HCT116 (cell line): ENCODE measurements at regions not wholly inside any gene's neighbourhood (a gene's known extent, or its start where the extent isn't known, plus 50 kb on each side); places are given as distances from the start of the nearest gene placed in this dataset.
"Not testable (repeated sequence)": the region's sequence is repeated elsewhere in the genome, so short reads cannot be mapped to it uniquely, and the experiment has no call there.

Experiments used
- ATAC-seq: fragments of 200-7000 bp; cut with Tn5 transposase; 2 replicates; pipeline ENCODE4 v1.9.1; 2020; ENCODE audit warnings: mild to moderate bottlenecking, moderate library complexity
- BruUV-seq: library from RNA; stranded (reverse); fragments of 400-500 nt; replicated peaks from 2 replicates; lab custom pipeline; 2021; lab: Mats Ljungman, UMichigan
- CTCF ChIA-PET: fragments of 300-600 bp; sonication (Branson Sonifier 250); formaldehyde crosslinking; loops from one replicate; lab custom pipeline; 2021; ENCODE audit warnings: antibody characterized with exemption; lab: Charles Lee
- POLR2A ChIA-PET: fragments of 300-600, 350-600 bp; sonication (Branson Sonifier 250); formaldehyde crosslinking; loops from one replicate; lab custom pipeline; 2021; ENCODE audit warnings: antibody characterized with exemption; lab: Charles Lee
- RAD21 ChIA-PET, 2 experiments: fragments of 300-600 bp; sonication (Branson Sonifier 250); formaldehyde crosslinking; loops; one replicate each; lab custom pipeline; 2023; ENCODE audit warnings: low total read pairs in 2 of 2; ENCODE audit not compliant: uncharacterized antibody in 2 of 2, unreplicated experiment in 2 of 2, low non-redundant PET in 1 of 2; lab: Charles Lee
- DNase-seq: peaks from one replicate; pipeline ENCODE4 v3.0.0-alpha.2; 2010; ENCODE audit warnings: low read depth, low spot score
- H2AFZ ChIP-seq: fragments of 200-600 bp; shearing (Covaris generic), sonication (generic); 2 replicates; pipeline ENCODE4 v1.6.1; 2017; ENCODE audit warnings: low read depth, mixed run types, mixed read lengths, antibody characterized with exemption, low read length; ENCODE audit not compliant: poor library complexity, severe bottlenecking
- H3K27ac ChIP-seq: 2 replicates; pipeline ENCODE4 v1.5.1; 2012; ENCODE audit warnings: low read depth, low read length
- H3K27me3 ChIP-seq: fragments of 200-600 bp; sonication (generic); 2 replicates; pipeline ENCODE4 v1.6.1; 2016; ENCODE audit warnings: mixed run types, low read length, mixed read lengths; ENCODE audit not compliant: insufficient read depth
- H3K36me3 ChIP-seq, 2 experiments: fragments of 200-500 bp in 1 of 2; fragments of 200-600 bp in 1 of 2; sonication (Bioruptor generic) in 1 of 2; sonication (generic) in 1 of 2; 2 replicates each; pipeline versions ENCODE4 v1.5.1 to v1.6.1; 2014 to 2016; ENCODE audit warnings: low read length in 2 of 2, inconsistent platforms in 1 of 2, mixed read lengths in 1 of 2, mixed run types in 1 of 2; ENCODE audit not compliant: insufficient read depth in 2 of 2, control insufficient read depth in 1 of 2
- H3K4me1 ChIP-seq, 2 experiments: fragments of 200-600 bp in 1 of 2; sonication (generic) in 1 of 2; 2 replicates each; pipeline versions ENCODE4 v1.5.1 to v1.6.1; 2012 to 2017; ENCODE audit warnings: low read length in 2 of 2, inconsistent platforms in 1 of 2, mild to moderate bottlenecking in 1 of 2, mixed read lengths in 1 of 2, mixed run types in 1 of 2, moderate library complexity in 1 of 2; ENCODE audit not compliant: insufficient read depth in 2 of 2, control insufficient read depth in 1 of 2
- H3K4me2 ChIP-seq: fragments of 200-600 bp; sonication (generic); 2 replicates; pipeline ENCODE4 v1.6.1; 2017; ENCODE audit warnings: mixed run types, low read length, mixed read lengths
- H3K4me3 ChIP-seq, 2 experiments: fragments of 200-600 bp in 1 of 2; sonication (generic) in 1 of 2; replicated peaks in 1 of 2; 2 replicates each; pipeline ENCODE4 v1.5.1; 2011 to 2016; ENCODE audit warnings: low read length in 2 of 2, control low read depth in 1 of 2, low read depth in 1 of 2, mild to moderate bottlenecking in 1 of 2, mixed read lengths in 1 of 2, mixed run types in 1 of 2
- H3K79me2 ChIP-seq: fragments of 200-600 bp; sonication (generic); 2 replicates; pipeline ENCODE4 v1.6.1; 2017; ENCODE audit warnings: mild to moderate bottlenecking, mixed run types, low read length, moderate library complexity, mixed read lengths; ENCODE audit not compliant: insufficient read depth
- H3K9ac ChIP-seq: fragments of 200-600 bp; sonication (generic); 2 replicates; pipeline ENCODE4 v1.6.1; 2016; ENCODE audit warnings: low read length, mixed read lengths
- H3K9me2 ChIP-seq: fragments of 200-600 bp; sonication (generic), shearing (Covaris generic); 2 replicates; pipeline ENCODE4 v1.6.1; 2017; ENCODE audit warnings: mixed run types, mild to moderate bottlenecking, moderate library complexity; ENCODE audit not compliant: insufficient read depth
- H3K9me3 ChIP-seq, 2 experiments: fragments of 200-500 bp in 1 of 2; fragments of 200-600 bp in 1 of 2; sonication (Bioruptor generic) in 1 of 2; sonication (generic) in 1 of 2; 2 replicates each; pipeline ENCODE4 v1.6.1; 2014 to 2017; ENCODE audit warnings: low read length in 2 of 2, mixed read lengths in 2 of 2, inconsistent platforms in 1 of 2, low read depth in 1 of 2, mild to moderate bottlenecking in 1 of 2, mixed run types in 1 of 2, moderate library complexity in 1 of 2; ENCODE audit not compliant: control insufficient read depth in 1 of 2, insufficient read depth in 1 of 2
- H4K20me1 ChIP-seq: fragments of 200-600 bp; sonication (generic), shearing (Covaris generic); 2 replicates; pipeline ENCODE4 v1.6.1; 2017; ENCODE audit warnings: mixed run types, mild to moderate bottlenecking, moderate library complexity; ENCODE audit not compliant: insufficient read depth
- CBX3 ChIP-seq: IDR thresholded peaks from 2 replicates; pipeline ENCODE4 v1.6.1; 2012; ENCODE audit warnings: low read depth
- ELF1 ChIP-seq: IDR thresholded peaks from 2 replicates; pipeline ENCODE4 v1.6.1; 2012; ENCODE audit warnings: low read depth, borderline replicate concordance
- EZH2phosphoT487 ChIP-seq: fragments of 200-600 bp; IDR thresholded peaks from 2 replicates; pipeline ENCODE4 v1.6.1; 2018; ENCODE audit warnings: antibody characterized with exemption, borderline replicate concordance
- RAD21 ChIP-seq: IDR thresholded peaks from 2 replicates; pipeline ENCODE4 v1.6.1; 2012; ENCODE audit warnings: low read depth, mild to moderate bottlenecking
- SIN3A ChIP-seq: IDR thresholded peaks from 2 replicates; pipeline ENCODE4 v1.6.1; 2012; ENCODE audit warnings: low read depth
- TCF7L2 ChIP-seq: IDR thresholded peaks from 2 replicates; pipeline ENCODE4 v1.7.0; 2011; ENCODE audit warnings: borderline replicate concordance, inconsistent platforms; ENCODE audit not compliant: insufficient read depth, insufficient read length; ENCODE audit errors: extremely low read depth
- ZNF274 ChIP-seq: fragments of 200-500 bp; sonication (Bioruptor generic); IDR thresholded peaks from 2 replicates; pipeline ENCODE4 v1.6.1; 2014; ENCODE audit warnings: mild to moderate bottlenecking, low read depth, low read length, inconsistent platforms
- intact Hi-C: fragments of 100-400 bp; cut with micrococcal nuclease; formaldehyde crosslinking; loops from 2 replicates; pipeline ENCODE4 v1.10.0; 2022
- TF ChIP-seq, protein P1 (sequence below), 3 experiments: fragments of 200-600 bp in 1 of 3; sonication (generic) in 1 of 3; IDR thresholded peaks in 2 of 3; conservative IDR thresholded peaks in 1 of 3; 2 replicates each; pipeline ENCODE4 v1.5.1; 2012 to 2017; ENCODE audit warnings: low read depth in 2 of 3, low read length in 2 of 3, antibody characterized with exemption in 1 of 3, borderline replicate concordance in 1 of 3, control low read depth in 1 of 3, mild to moderate bottlenecking in 1 of 3, mixed read lengths in 1 of 3, mixed run types in 1 of 3, moderate library complexity in 1 of 3; ENCODE audit not compliant: insufficient read depth in 1 of 3
- TF ChIP-seq, protein P2 (sequence below): IDR thresholded peaks from 2 replicates; pipeline ENCODE4 v1.6.1; 2011; ENCODE audit warnings: mild to moderate bottlenecking, low read length, moderate library complexity; ENCODE audit not compliant: insufficient replicate concordance; ENCODE audit errors: extremely low read depth

DNA sequence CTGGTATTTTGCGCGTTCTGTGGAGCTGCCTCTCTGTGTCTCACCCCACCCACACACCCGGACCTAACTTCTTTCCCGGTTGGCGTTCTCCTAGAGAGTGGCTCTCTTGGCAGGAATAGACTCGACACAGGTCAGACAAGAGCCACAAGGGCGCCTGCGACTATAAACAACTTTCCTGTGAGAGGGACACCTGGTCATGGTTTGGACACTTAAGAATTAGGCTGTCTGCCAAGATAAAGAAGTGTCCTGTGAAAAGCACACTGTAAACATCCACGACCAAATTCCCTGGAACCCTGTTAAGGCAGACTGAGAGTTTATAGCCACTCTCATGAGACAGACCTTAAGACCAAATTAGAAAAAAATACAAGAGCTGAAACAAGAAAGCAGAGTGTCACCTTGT lies 192.9 kb upstream of the ATP6AP2 start:
- H3K4me3 ChIP-seq, H3K36me3 ChIP-seq, intact Hi-C loops, H2AFZ ChIP-seq, H3K9ac ChIP-seq, RAD21 ChIA-PET, H3K9me2 ChIP-seq, CTCF ChIA-PET, H3K9me3 ChIP-seq, H4K20me1 ChIP-seq, H3K27ac ChIP-seq, POLR2A ChIA-PET, BruUV-seq, H3K27me3 ChIP-seq, H3K4me1 ChIP-seq, DNase-seq, H3K4me2 ChIP-seq, H3K79me2 ChIP-seq, ATAC-seq: not testable (repeated sequence)

DNA sequence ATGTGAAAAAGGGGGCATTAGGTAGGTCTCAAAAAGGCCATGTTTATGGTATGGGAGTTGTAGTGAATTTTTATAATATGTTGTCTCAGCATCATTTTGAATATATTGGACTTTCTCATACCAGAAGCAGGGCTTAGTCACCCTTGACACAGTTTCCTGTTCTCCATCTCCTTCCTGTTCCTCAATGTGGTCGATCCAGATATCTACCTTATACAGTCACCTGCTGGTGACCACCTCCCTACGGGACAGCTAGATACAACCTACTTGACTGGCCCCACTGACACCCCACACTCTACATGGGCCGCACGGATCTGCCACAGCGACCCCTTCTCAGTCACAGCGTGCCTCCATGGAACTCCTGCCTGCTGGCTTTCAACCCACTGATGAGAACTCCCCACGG lies 193.5 kb upstream of the ATP6AP2 start:
- H3K4me3 ChIP-seq, POLR2A ChIA-PET, H3K27ac ChIP-seq, ATAC-seq, H3K27me3 ChIP-seq, DNase-seq, H4K20me1 ChIP-seq, BruUV-seq, CTCF ChIA-PET, H3K4me1 ChIP-seq, H3K9ac ChIP-seq, H2AFZ ChIP-seq, RAD21 ChIA-PET, H3K4me2 ChIP-seq, intact Hi-C loops, H3K9me2 ChIP-seq, H3K36me3 ChIP-seq, H3K9me3 ChIP-seq, H3K79me2 ChIP-seq: not testable (repeated sequence)

DNA sequence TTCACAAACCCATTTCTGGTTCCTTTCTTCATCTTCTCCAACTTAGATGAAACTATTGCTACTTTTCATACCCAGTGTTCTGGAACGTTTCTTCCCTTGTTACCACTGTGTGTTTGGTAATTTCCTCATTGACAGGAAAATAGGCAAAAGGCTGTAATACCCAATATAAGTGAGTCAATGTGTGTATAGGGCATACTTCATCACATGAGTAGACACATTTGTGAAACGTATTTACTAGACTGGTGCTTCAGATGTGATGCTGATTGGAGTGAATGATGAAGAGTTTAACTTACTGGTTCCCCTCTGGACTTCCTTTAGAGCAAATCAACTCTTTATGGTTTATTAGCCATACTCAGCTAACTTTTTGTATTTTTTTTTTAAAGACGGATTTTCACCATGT lies 195.1 kb upstream of the ATP6AP2 start:
- no peak for ATAC-seq
- ChIA-PET POLR2A (no interaction called here), RAD21 (no interaction called here), CTCF (no interaction called here)
- TF ChIP-seq ELF1 (no peak), SIN3A (no peak), CBX3 (no peak), ZNF274 (no peak), RAD21 (no peak), TCF7L2 (no peak), EZH2phosphoT487 (no peak)
- TF ChIP-seq, protein P1, sequence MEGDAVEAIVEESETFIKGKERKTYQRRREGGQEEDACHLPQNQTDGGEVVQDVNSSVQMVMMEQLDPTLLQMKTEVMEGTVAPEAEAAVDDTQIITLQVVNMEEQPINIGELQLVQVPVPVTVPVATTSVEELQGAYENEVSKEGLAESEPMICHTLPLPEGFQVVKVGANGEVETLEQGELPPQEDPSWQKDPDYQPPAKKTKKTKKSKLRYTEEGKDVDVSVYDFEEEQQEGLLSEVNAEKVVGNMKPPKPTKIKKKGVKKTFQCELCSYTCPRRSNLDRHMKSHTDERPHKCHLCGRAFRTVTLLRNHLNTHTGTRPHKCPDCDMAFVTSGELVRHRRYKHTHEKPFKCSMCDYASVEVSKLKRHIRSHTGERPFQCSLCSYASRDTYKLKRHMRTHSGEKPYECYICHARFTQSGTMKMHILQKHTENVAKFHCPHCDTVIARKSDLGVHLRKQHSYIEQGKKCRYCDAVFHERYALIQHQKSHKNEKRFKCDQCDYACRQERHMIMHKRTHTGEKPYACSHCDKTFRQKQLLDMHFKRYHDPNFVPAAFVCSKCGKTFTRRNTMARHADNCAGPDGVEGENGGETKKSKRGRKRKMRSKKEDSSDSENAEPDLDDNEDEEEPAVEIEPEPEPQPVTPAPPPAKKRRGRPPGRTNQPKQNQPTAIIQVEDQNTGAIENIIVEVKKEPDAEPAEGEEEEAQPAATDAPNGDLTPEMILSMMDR (IDR thresholded peaks at IDR 0.05 in 2 of 3, conservative IDR thresholded peaks at IDR 0.05 in 1 of 3; ENCODE audit: borderline replicate concordance in 1 of 3, insufficient read depth in 1 of 3, low read depth in 2 of 3, low read length in 2 of 3), result no peak
- TF ChIP-seq, protein P2, sequence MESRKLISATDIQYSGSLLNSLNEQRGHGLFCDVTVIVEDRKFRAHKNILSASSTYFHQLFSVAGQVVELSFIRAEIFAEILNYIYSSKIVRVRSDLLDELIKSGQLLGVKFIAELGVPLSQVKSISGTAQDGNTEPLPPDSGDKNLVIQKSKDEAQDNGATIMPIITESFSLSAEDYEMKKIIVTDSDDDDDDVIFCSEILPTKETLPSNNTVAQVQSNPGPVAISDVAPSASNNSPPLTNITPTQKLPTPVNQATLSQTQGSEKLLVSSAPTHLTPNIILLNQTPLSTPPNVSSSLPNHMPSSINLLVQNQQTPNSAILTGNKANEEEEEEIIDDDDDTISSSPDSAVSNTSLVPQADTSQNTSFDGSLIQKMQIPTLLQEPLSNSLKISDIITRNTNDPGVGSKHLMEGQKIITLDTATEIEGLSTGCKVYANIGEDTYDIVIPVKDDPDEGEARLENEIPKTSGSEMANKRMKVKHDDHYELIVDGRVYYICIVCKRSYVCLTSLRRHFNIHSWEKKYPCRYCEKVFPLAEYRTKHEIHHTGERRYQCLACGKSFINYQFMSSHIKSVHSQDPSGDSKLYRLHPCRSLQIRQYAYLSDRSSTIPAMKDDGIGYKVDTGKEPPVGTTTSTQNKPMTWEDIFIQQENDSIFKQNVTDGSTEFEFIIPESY, result no peak
- Histone ChIP-seq H3K9me3 (no peaks in the 10 kb centered on the region), H3K4me2 (no peak overlapping the region), H3K4me1 (no peaks in the 10 kb centered on the region), H3K9ac (no peak overlapping the region), H3K27me3 (no peaks in the 10 kb centered on the region), H3K79me2 (no peaks in the 10 kb centered on the region), H2AFZ (no peak overlapping the region), H3K27ac (no peak overlapping the region), H3K36me3 (no peaks in the 10 kb centered on the region), H3K9me2 (no peaks in the 10 kb centered on the region), H4K20me1 (no peaks in the 10 kb centered on the region), H3K4me3 (no peak overlapping the region)
- no TSS peak for BruUV-seq
- intact Hi-C loops, result no loop called here
- DNase-seq, result no peak
